ENCODE measurements at regions not wholly inside any gene's neighbourhood (a gene's known extent, or its start where the extent isn't known, plus 50 kb on each side); places are given as distances from the start of the nearest gene placed in this dataset.
"Not testable (repeated sequence)": the region's sequence is repeated elsewhere in the genome, so short reads cannot be mapped to it uniquely, and the experiment has no call there.

DNA sequence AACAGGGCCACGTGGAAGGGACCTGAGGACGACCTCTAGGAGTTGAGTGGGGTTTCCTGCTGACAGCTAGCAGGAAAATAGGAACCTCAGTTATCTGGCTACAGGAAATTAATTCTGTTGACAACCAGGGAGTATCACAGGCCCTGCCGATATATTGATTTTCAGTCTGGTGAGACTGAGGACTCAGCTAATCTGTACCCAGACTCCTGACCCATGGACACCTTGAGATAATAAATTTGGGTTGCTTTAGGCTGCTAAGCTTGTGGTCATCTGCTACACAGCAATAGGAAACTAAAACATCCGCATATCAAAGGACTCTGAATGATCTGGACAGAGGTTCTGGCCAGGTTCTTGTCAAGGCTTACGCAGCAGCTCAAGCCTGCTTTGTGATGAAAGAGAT lies 80.8 kb upstream of the CNEP1R1 start:
- no peak for DNase-seq

DNA sequence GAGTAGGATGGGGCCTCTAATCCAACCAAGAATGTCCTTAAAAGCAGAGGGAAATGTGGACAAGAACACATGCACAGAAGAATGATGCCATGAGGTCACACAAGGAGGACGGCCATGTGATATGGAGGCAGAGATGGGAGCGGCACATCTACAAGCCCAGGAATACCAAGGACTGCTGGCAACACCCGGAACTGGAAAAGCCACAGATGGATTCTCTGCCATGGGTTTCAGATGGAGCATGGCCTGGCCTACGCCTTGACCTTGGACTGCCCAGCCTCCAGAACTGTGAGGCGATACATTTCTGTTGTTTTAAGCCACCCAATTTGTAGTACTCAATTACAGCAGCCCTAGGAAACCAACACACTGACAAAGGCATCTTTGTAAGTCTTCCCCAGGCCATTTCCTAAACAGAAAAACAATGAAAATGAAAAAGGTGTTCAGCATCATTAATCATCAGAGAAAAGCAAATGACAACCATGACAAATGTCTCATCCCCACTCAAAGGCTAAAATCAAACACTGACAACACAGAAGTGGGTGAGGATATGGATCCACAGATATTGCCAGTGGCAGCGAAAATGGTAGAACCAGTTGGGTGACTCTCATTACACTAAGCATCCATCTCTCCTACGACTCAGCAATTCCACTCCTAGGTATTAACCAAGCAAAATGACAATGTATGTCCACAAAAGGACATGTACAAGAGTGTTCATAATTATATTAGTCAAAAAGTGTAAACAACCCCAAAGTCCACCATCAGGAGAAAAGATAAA lies 76.9 kb upstream of the CNEP1R1 start:
- no peak for DNase-seq

DNA sequence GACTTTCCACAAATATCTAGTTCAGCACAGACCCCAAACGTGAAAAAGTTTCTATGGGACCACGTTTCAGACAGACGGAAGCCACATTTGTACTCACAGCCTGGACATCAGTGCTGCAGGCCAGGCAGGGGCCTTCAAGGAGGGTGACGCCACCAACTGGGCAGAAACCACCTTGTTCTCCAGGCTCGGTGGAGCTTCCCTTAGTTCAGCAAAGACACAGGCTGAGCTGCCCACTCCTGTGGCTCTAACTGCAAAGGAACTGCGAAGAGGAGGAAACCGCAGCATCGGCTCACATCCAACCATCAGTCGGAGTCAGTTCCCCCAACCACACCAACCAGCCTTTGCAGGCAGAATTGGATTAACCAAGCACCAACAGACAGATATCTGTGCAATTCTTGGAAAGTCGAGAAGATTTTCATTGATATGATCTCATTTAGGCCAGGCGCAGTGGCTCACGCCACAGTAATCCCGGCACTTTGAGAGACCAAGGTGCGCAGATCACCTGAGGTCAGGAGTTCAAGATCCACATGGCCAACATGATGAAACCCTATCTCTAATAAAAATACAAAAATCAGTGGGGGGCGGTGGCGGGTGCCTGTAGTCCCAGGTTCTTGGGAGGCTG lies 73.3 kb upstream of the CNEP1R1 start:
- no peak for DNase-seq

DNA sequence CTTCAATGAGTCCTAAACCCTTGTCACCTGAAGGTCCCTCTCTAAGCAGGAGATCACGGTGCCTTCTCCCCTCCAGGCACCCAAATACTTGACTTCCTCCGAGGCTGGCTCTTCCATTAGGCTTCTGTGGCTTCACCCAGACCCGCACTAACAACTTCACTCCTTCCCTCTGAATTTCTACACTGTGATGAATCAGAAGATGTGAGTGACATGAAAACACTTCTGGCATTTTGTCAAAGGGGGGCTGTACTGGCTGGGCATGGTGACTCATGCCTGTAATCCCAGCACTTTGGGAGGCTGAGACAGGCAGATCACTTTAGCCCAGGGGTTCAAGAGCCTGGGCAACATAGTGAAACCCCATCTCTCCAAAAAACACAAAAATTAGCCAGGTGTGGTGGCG lies 72.6 kb upstream of the CNEP1R1 start:
- no peak for DNase-seq

DNA sequence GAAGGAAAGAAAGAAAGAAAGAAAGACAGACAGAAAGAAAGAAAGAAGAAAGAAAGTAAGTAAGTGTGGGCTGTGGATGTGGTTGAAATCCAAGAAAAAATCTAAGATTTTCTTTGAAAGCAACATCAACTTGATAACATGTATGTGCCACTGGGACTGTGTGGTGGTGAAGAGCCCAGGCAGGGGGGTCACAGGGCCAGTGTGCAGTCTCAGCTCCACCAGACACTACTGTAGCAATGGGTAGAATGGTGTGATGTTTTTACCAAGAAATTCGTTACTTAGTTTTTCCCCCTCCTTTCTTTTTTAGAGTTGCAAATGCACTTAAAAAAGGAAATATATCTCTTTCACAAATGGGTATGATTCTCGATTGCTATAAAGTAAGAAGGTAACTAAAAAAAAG lies 71.9 kb upstream of the CNEP1R1 start:
- DNase-seq, result no peak

DNA sequence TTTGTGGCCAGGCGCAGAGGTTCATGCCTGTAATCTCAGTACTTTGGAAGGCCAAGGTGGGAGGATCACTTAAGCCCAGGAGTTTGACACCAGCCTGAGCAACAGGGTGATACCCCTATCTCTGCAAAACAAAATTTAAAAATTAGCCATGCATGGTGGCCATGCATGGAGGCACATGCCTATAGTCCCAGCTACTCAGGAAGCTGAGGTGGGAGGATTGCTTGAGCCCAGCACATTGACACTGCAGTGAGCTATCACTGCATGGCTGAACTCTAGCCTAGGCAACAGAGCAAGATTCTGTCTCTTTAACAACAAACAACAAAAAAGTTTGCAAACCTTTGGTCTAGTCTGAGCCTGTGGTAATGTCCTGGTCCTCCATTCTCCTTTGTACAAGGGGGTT lies 69.2 kb upstream of the CNEP1R1 start:
- DNase-seq, result no peak

DNA sequence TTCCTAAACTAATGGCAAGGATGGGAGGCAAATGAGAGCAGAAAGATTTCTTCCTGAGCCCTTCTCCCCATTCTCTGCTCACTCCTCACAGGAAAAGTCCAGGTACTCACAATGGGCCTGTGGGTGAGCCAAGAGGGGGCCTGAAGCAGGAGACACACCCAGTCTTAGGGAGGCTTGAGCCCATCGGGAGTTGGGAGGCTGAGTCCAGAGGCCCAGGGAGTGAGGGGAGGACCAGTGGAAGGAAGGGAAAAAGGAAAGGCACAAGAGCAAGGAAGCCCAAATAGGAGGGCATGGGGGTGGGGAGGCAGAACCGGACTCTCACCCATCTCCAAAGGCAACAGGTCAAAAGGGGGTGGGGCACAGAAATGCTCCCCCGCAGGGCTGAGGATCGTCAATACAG lies 68.1 kb upstream of the CNEP1R1 start:
- no peak for DNase-seq

DNA sequence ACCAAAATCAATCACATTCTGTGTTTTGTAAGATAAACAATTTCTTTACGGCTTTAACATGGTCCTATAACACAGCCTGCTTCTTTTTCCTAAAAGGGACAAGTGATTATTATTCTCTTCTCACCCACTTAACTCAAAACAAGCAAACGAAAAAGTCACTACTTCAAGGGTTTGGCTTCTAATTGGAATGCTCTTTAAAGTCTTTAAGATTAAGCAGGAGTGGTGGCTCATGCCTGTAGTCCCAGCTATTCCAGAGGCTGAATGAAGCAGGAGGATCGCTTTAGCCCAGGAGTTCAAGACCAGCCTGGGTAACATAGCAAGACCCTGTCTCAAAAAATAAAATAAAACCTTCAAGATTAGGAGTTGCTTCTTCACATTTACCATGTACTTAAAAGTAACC lies 66.6 kb upstream of the CNEP1R1 start:
- DNase-seq, result no peak

DNA sequence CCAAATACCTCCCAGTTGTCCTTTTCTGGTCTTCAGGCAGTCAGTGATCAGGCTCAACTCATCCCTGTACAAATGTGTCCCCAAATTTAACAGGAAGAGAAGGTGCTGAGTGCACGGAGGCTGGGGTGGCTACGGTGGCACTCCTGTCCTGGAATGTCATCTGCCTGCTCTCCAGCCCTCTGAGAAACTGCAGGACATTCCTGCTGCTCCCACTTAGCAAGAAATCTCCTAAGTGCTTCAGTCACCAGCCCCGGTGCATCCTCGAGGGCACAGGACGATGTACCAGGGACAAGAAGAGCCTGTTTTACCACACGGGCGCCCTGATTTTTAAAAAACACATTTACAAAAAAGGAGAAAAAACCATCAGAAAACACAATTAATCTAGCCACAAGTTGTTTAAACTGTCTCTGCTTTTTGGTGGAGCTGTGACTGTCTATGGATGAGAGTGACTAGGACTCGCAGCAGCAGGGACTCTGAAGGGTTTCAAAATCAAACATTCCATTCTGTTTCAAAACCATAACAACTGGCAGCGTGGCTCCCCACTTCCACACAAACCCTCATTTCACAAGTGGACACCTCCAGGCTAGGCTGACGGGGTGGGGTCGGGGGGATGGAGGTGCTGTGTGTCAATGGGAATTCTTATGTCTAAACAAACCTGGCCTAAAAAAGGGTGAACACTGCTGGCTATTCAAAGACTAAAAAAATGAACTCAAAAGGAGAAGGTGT lies 65.3 kb upstream of the CNEP1R1 start:
- DNase-seq, result no peak

DNA sequence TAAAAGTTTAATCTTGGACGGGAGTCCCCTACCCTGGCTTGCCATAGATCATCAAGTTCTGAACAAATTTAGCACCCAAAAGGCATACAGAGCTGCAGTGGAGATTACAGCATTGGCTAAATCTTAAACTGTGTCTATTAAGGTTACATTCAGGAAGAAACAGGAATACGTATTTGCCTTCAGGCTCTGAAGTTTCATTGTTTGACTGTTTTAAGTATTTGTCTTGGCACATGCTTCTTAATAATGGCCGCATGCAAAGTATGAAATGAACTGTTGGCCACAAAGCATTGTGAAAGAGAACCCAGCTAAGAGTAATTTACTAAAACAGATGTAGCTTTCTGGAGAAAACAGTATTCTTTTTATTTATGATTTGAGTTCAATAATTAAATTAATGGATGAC lies 63.9 kb upstream of the CNEP1R1 start:
- DNase-seq, result no peak

DNA sequence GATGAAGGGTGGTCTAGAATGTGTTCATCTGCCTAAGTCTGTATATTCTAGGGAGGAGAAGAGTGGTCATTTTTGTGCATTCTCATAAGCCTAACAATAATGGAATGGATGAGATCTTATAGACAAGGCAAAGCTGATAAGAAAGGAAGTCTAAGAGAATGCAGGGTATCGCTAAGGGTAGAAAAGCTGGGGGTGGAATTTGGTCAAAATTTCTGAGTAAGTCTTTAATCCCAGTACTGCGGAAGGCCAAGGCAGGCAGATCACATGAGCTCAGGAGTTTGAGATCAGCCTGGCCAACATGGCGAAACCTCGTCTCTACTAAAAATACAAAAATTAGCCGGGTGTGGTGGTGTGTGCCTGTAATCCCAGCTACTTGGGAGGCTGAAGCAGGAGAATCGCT lies 62.5 kb upstream of the CNEP1R1 start:
- DNase-seq, result not testable (repeated sequence)

DNA sequence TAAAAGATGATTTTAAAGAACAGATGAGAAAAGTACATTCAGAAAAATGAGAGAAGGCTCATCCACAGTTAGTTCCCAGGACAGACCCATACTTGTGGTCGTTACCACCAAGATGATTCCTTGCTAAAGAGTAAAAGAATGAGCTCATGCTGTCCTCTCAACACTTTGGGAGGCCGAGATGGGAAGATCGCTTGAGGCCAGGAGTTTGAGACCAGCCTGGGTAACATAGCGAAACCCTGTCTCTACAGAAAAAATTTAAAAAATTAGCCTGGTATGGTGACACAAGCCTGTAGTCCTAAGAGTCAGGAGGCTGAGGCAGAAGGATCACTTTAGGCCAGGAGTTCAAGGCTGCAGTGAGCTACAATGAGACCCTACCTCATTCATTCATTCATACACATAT lies 60.7 kb upstream of the CNEP1R1 start:
- no peak for DNase-seq

DNA sequence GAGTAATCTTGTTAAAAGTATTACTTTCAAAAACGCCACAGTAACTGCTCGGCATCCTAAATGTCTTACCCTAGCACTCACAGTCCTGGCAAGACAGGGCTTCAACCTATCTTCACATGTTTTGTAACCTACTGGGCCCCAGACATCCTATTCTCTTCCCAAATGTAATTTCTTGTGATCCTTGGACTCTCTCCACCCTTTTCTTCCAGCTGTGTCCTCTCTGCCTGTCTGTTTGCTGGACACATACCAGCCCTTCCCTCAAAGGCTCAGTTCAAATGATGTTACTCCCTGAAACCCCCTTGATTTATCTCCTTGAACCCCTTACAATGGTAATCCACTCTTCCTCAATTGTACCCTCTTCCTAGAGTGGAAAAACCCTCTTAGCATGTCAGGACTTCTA lies 60.1 kb upstream of the CNEP1R1 start:
- DNase-seq, result no peak

DNA sequence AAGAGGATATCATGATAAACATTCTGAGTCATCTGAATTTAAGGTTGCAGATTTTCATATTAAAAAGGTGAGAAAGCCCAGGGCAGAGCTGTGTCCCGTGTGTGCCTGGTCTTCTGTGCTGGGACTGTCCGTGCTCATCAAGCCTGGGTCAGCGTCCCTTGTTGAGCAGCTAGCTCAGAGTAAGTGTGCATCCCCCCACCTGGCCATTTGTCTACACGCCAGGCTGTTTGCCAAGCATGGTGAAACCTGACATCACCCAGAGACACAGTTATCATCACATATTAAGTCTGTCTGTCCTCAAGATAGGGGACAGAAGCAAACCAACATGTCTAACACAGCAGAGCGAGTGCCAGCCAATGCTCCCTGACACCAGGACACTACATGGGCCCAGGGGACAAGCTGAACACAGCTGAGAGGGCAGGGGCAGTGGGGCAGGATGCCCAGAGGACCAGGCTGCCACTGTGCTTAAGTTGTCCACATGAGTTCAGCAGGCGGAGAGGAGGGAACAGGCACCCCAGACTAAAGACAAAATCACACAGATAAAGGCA lies 57.9 kb upstream of the CNEP1R1 start:
- no peak for DNase-seq

DNA sequence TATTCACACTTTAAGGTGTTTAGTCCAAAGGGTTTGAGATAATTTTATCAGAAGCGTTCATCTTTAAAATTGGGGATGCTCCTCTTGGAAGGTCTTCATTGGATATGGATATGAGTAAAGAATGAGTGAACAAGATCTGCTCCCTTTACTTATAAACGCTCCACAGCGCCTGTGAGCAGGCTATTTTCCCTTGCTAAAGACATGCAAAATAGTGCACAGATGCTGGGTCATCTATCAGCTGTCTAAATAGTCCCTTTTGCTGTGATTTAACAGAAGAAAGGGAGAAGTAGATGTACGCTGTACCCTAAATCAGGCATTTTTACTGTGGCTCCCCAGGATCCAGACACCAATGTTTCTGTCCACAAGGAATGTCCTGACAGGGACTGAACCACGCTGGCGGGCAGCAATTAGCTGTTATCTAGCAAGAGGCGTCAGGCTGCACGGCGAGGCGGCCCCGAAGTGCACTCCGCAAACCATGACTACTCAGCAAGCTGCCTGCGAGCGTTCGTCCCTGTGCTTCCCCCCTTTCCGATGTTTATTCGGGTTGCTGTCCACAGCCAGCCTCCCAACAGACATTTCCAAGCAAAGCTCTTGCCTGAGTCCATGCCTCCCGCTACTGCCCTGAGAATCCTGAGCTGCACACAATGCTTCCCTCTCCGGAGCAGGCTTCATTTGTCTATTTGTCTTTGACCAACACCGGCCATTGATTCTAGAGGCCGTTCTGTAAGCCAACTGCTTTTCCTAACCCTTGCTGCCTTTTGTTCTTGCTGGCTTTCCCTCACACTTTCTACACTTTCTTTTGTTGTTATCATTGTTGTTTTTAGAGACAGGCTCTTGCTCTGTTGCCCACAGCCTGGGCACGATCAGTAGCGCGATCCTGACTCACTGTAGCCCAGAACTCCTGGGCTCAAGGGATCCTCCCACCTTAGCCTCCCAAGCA lies 55.7 kb upstream of the CNEP1R1 start:
- no peak for DNase-seq

DNA sequence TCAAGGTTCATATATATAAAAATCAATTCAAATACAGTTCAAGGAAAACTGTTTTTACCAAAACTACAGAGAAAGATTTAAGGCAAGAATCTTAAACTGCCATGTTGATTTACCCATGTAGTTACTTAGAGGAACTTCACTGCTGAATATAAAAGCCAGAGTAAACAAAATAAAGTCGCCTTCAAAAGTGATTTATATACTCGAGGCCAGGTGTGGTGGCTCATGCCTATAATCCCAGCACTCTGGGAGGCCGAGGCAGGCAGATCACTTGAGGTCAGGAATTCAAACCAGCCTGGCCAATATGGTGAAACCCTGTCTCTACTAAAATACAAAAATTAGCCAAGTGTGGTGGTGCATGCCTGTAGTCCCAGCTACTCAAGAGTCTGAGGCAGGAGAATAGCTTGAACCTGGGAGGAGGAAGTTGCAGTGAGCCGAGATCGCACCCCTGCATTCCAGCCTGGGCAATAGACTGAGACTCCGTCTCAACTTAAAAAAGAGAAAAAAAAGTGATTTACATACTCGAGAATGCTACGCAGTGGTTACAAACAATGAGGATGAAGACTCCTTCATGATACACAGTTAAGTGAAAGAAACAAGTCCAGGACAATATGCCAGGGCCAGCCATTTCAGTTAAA lies 54.1 kb upstream of the CNEP1R1 start:
- no peak for DNase-seq

DNA sequence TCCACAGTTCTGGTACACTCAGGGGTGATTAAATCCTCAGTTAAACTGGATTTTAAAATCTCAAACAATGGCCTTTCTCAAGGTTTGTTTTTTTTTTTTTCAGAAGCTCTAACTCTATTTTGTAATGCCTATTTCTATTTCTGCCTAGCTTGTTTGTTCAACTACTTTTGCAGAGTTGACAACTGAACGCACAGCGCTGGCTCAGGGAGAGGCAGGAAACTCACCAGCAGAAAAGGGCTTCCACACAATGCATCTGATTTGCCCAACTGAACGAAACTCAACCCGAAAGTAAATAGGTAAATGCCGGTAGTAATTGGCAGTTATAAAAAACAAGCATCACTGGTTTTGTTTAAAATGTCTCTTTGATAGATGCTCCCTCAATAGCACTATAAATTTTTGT lies 52.7 kb upstream of the CNEP1R1 start:
- no peak for DNase-seq

DNA sequence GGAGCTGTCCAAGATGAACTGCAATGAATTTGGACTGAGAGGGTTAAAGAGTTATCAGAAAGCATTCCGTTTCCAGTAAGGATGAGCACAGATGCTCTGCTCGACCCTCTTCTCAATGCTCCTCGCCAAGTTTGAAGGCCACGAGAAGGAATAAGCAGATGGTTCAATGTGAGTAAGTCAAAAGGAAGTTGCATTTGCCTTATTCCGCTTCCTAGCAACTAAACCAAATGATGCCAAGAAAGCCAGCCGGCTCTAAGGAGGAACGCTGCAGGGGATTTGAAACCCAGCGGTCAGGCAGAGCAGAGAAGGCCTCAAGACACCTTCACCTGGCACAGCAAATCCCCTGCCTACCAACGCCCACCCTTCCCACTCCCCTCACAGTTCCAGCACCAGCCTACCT lies 52.1 kb upstream of the CNEP1R1 start:
- DNase-seq, result no peak
